Suprapubic skin (tissue), 3 donors: ENCODE measurements at regions not wholly inside any gene's neighbourhood (a gene's known extent, or its start where the extent isn't known, plus 50 kb on each side); places are given as distances from the start of the nearest gene placed in this dataset.

Source experiments
- CTCF ChIP-seq, 2 donors: fragments of 200-600 bp in 1 of 2; fragments of 450-650 bp in 1 of 2; sonication (generic) in 1 of 2; IDR thresholded peaks; one replicate each; pipeline ENCODE4 v1.5.1; 2016 to 2019; ENCODE audit warnings: antibody characterized with exemption in 2 of 2, mild to moderate bottlenecking in 1 of 2, moderate library complexity in 1 of 2
- EP300 ChIP-seq: sonication (generic); formaldehyde crosslinking; IDR thresholded peaks from one replicate; pipeline ENCODE4 v1.6.1; 2017; ENCODE audit warnings: antibody characterized with exemption
- POLR2A ChIP-seq, 2 donors: fragments of 450-650 bp; IDR thresholded peaks; one replicate each; pipeline ENCODE4 v1.6.1; 2017; ENCODE audit warnings: antibody characterized with exemption in 2 of 2, mild to moderate bottlenecking in 2 of 2, moderate library complexity in 2 of 2

- TF ChIP-seq CTCF (IDR thresholded peaks at IDR 0.05) (no peak), POLR2A (IDR thresholded peaks at IDR 0.05) (no peak), EP300 (no peak)
Measured at GRCh38 chr10:56902554-56902953, 541.5 kb upstream of the ZWINT start.
